Gastroesophageal sphincter (tissue), 4 donors: ENCODE measurements at regions not wholly inside any gene's neighbourhood (a gene's known extent, or its start where the extent isn't known, plus 50 kb on each side); places are given as distances from the start of the nearest gene placed in this dataset.

ENCODE experiments used
- ATAC-seq: fragments of 150-250 bp; one replicate; pipeline ENCODE4 v1.9.1; 2016; ENCODE audit warnings: mild to moderate bottlenecking, moderate library complexity
- H3K27ac ChIP-seq, 4 donors: fragments of 200-600 bp; sonication (generic) in 3 of 4; 1 replicate in 3 of 4; 2 replicates in 1 of 4; pipeline ENCODE4 v1.5.1; 2016 to 2019
- H3K27me3 ChIP-seq: fragments of 200-600 bp; sonication (generic); one replicate; pipeline ENCODE4 v1.5.1; 2019
- H3K36me3 ChIP-seq, 2 donors: fragments of 200-600 bp; sonication (generic); one replicate each; pipeline ENCODE4 v1.5.1; 2019; ENCODE audit warnings: control low read depth in 1 of 2
- H3K4me1 ChIP-seq, 3 donors: fragments of 200-600 bp; sonication (generic); 1 replicate in 2 of 3; 2 replicates in 1 of 3; pipeline ENCODE4 v1.5.1; 2016 to 2019; ENCODE audit warnings: control low read depth in 2 of 3
- H3K4me3 ChIP-seq, 2 donors: fragments of 200-600 bp; sonication (generic); one replicate each; pipeline ENCODE4 v1.5.1; 2019; ENCODE audit warnings: mild to moderate bottlenecking in 1 of 2, moderate library complexity in 1 of 2
- H3K9me3 ChIP-seq, 3 donors: fragments of 200-600 bp; sonication (generic); one replicate each; pipeline ENCODE4 v1.5.1; 2017 to 2019; ENCODE audit warnings: control low read depth in 2 of 3
- CTCF ChIP-seq, 4 experiments: fragments of 200-600 bp in 2 of 4; fragments of 450-650 bp in 2 of 4; sonication (generic) in 1 of 4; IDR thresholded peaks; one replicate each; pipeline ENCODE4 v1.5.1; 2017 to 2019; ENCODE audit warnings: antibody characterized with exemption in 4 of 4, mild to moderate bottlenecking in 2 of 4, moderate library complexity in 2 of 4
- EP300 ChIP-seq: sonication (generic); formaldehyde crosslinking; IDR thresholded peaks from one replicate; pipeline ENCODE4 v1.6.1; 2017; ENCODE audit warnings: antibody characterized with exemption, mild to moderate bottlenecking
- POLR2A ChIP-seq, 2 donors: fragments of 450-650 bp; IDR thresholded peaks; one replicate each; pipeline ENCODE4 v1.6.1; 2017; ENCODE audit warnings: antibody characterized with exemption in 2 of 2, mild to moderate bottlenecking in 2 of 2, moderate library complexity in 1 of 2
- POLR2AphosphoS5 ChIP-seq: sonication (generic); formaldehyde crosslinking; IDR thresholded peaks from one replicate; pipeline ENCODE4 v1.6.1; 2017; ENCODE audit warnings: antibody characterized with exemption
- WGBS, 2 donors: methylation state at CpG; one replicate each; pipeline ENCODE4 v1.1.5; 2018; ENCODE audit warnings: low coverage in 1 of 2; 5-methylcytosine and 5-hydroxymethylcytosine counted together

GRCh38 chr6:14305624-14306023, 188.1 kb downstream of the CD83 start:
- peaks cover 0 to 8% (median 0%) of the 10 kb centered on the region in 3 donors for H3K9me3 ChIP-seq
- WGBS, 2 donors = 100% methylated on average over 2 of the region's 2 CpGs
- no peaks in the 10 kb centered on the region for H3K4me1 ChIP-seq
- no peak overlapping the region for H3K4me3 ChIP-seq
- no peak overlapping the region for H3K27ac ChIP-seq
- no peaks in the 10 kb centered on the region for H3K36me3 ChIP-seq
- TF ChIP-seq EP300 = no peak
- no peaks in the 10 kb centered on the region for H3K27me3 ChIP-seq
- ATAC-seq = no peak

GRCh38 chr6:14306151-14306906, 188.8 kb downstream of the CD83 start:
- Histone ChIP-seq H3K4me3 (no peak overlapping the region), H3K27me3 (no peaks in the 10 kb centered on the region), H3K4me1 (no peaks in the 10 kb centered on the region), H3K36me3 (no peaks in the 10 kb centered on the region), H3K27ac (no peak overlapping the region), H3K9me3 (peaks cover 0 to 8% (median 0%) of the 10 kb centered on the region in 3 donors)
- no peak for ATAC-seq
- no peak for TF ChIP-seq POLR2AphosphoS5
- no peak for TF ChIP-seq POLR2A (IDR thresholded peaks at IDR 0.05)
- no peak for TF ChIP-seq EP300
- TF ChIP-seq CTCF (IDR thresholded peaks at IDR 0.05) = no peak
- WGBS, 2 donors = 43 to 62% methylated on average over 6 to 11 of the region's 11 CpGs

- no peak for ATAC-seq
- WGBS, 2 donors = 94 to 95% methylated on average over 3 to 4 of the region's 4 CpGs
- no peaks in the 10 kb centered on the region for H3K27me3 ChIP-seq
Observed at GRCh38 chr6:14309516-14309915, 191.9 kb downstream of the CD83 start.

GRCh38 chr6:14309951-14310445, 192.4 kb downstream of the CD83 start:
- Histone ChIP-seq H3K4me3 (no peak overlapping the region), H3K9me3 (no peaks in the 10 kb centered on the region), H3K36me3 (no peaks in the 10 kb centered on the region), H3K27ac (no peak overlapping the region), H3K4me1 (no peaks in the 10 kb centered on the region), H3K27me3 (no peaks in the 10 kb centered on the region)
- TF ChIP-seq CTCF (IDR thresholded peaks at IDR 0.05) (no peak), POLR2AphosphoS5 (no peak), POLR2A (IDR thresholded peaks at IDR 0.05) (no peak), EP300 (no peak)
- no peak for ATAC-seq
- 78% methylated on average over 3 to 6 of the region's 7 CpGs for WGBS, 2 donors

More at GRCh38 chr6:14309516-14309915, 191.9 kb downstream of the CD83 start:
- H3K4me3 ChIP-seq = no peak overlapping the region
- H3K4me1 ChIP-seq = no peaks in the 10 kb centered on the region
- no peaks in the 10 kb centered on the region for H3K36me3 ChIP-seq
- H3K9me3 ChIP-seq = no peaks in the 10 kb centered on the region
- TF ChIP-seq POLR2AphosphoS5 (no peak), POLR2A (IDR thresholded peaks at IDR 0.05) (no peak), CTCF (IDR thresholded peaks at IDR 0.05) (no peak), EP300 (no peak)
- H3K27ac ChIP-seq = no peak overlapping the region

- H3K4me1 ChIP-seq = no peaks in the 10 kb centered on the region
- H3K9me3 ChIP-seq = no peaks in the 10 kb centered on the region
- H3K36me3 ChIP-seq = no peaks in the 10 kb centered on the region
- TF ChIP-seq CTCF (IDR thresholded peaks at IDR 0.05) = no peak
- no peak for TF ChIP-seq EP300
- no peak for TF ChIP-seq POLR2A (IDR thresholded peaks at IDR 0.05)
- no peak for TF ChIP-seq POLR2AphosphoS5
- H3K27me3 ChIP-seq = no peaks in the 10 kb centered on the region
- 78 to 80% methylated on average over 2 of the region's 5 CpGs for WGBS, 2 donors
- no peak overlapping the region for H3K4me3 ChIP-seq
- no peak for ATAC-seq
- H3K27ac ChIP-seq = no peak overlapping the region
Observed at GRCh38 chr6:14310960-14311359, 193.4 kb downstream of the CD83 start.
